Thymus (tissue), 11 donors: ENCODE measurements at regions not wholly inside any gene's neighbourhood (a gene's known extent, or its start where the extent isn't known, plus 50 kb on each side); places are given as distances from the start of the nearest gene placed in this dataset.
A peak's percentile ranks its signal among the peaks of the same experiment; 100 is the strongest.

Source experiments
- DNase-seq, 9 donors: peaks; one replicate each; pipeline ENCODE4 v3.0.0-alpha.2; 2013; ENCODE audit warnings: low spot score in 9 of 9, low read depth in 6 of 9, missing footprints in 1 of 9
- H3K27ac ChIP-seq, 2 donors: one replicate each; pipeline ENCODE4 v1.5.1; 2013; ENCODE audit warnings: control low read depth in 1 of 2, low read depth in 1 of 2, low read length in 1 of 2, mild to moderate bottlenecking in 1 of 2, moderate library complexity in 1 of 2
- H3K27me3 ChIP-seq, 2 donors: one replicate each; pipeline ENCODE4 v1.5.1; 2013; ENCODE audit warnings: low read length in 1 of 2; ENCODE audit not compliant: control insufficient read depth in 2 of 2, insufficient read depth in 1 of 2
- H3K36me3 ChIP-seq, 2 donors: one replicate each; pipeline ENCODE4 v1.5.1; 2013; ENCODE audit warnings: low read length in 1 of 2, mild to moderate bottlenecking in 1 of 2, moderate library complexity in 1 of 2; ENCODE audit not compliant: control insufficient read depth in 2 of 2, insufficient read depth in 2 of 2
- H3K4me1 ChIP-seq, 2 donors: one replicate each; pipeline ENCODE4 v1.5.1; 2013; ENCODE audit warnings: low read length in 2 of 2; ENCODE audit not compliant: control insufficient read depth in 2 of 2, insufficient read depth in 2 of 2
- H3K4me3 ChIP-seq, 2 donors: one replicate each; pipeline ENCODE4 v1.5.1; 2013; ENCODE audit warnings: low read length in 2 of 2, control low read depth in 1 of 2, mild to moderate bottlenecking in 1 of 2
- H3K9me3 ChIP-seq, 2 donors: one replicate each; pipeline ENCODE4 v1.5.1; 2013; ENCODE audit warnings: low read length in 1 of 2, mild to moderate bottlenecking in 1 of 2; ENCODE audit not compliant: control insufficient read depth in 2 of 2, insufficient read depth in 1 of 2
- WGBS: extraction: QIAGEN DNeasy Blood & Tissue Kit; methylation state at CpG from one replicate; pipeline ENCODE4 v1.1.7; 2013; 5-methylcytosine and 5-hydroxymethylcytosine counted together
- donor health status: healthy.

- Histone ChIP-seq H3K4me1 (peaks cover 2 to 3% of the 10 kb centered on the region in 2 donors), H3K9me3 (no peaks in the 10 kb centered on the region), H3K36me3 (peaks cover 0 to 3% of the 10 kb centered on the region in 2 donors), H3K4me3 (no peak overlapping the region), H3K27ac (no peak overlapping the region), H3K27me3 (no peaks in the 10 kb centered on the region)
- DNase-seq: no peak
Observed at GRCh38 chr12:92089559-92089958, 56.1 kb downstream of the BTG1 start.

DNA sequence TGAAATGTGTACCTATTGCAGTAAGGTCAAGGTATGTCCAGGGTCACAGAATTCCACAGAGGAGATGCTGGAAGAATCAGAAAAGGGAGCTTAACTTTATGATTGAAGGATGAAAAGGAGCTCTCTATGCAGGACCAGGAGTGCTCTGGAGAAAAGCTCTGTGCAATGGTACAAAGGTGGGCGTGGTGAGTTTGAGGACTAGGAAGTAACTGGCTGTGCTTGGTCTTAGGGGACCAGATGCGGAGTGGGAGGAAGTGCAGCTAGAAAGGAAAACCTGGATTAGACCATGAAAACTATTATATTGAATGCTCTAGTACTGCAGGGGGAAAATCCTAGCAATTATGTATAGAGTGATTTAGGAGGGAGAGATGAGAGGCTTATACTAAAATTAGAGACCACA lies 56.8 kb downstream of the BTG1 start:
- H3K4me1 ChIP-seq: peaks cover 2 to 3% of the 10 kb centered on the region in 2 donors
- 98% methylated on average over 2 of the region's 2 CpGs for WGBS

DNA sequence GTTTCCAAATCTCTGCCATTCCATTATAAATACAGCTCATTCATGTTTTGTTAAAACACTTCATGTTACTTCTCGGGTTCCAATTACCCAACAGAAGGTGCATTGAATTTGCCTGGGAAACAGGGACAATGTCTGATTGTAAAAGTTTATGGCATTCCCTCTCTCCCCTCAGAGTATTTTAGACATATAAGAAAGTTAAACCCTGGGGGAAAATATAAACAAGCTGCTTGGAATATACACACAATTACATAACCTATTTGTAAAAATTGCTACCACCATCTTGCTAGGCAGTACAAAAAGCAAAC lies 60.0 kb downstream of the BTG1 start:
- 99% methylated on average over 1 of the region's 1 CpG for WGBS

More for the DNA sequence above, 56.8 kb downstream of the BTG1 start:
- no peak overlapping the region for H3K27ac ChIP-seq
- H3K9me3 ChIP-seq: no peaks in the 10 kb centered on the region
- no peak overlapping the region for H3K4me3 ChIP-seq
- no peaks in the 10 kb centered on the region for H3K27me3 ChIP-seq
- no peak for DNase-seq
- peaks cover 0 to 3% of the 10 kb centered on the region in 2 donors for H3K36me3 ChIP-seq

DNA sequence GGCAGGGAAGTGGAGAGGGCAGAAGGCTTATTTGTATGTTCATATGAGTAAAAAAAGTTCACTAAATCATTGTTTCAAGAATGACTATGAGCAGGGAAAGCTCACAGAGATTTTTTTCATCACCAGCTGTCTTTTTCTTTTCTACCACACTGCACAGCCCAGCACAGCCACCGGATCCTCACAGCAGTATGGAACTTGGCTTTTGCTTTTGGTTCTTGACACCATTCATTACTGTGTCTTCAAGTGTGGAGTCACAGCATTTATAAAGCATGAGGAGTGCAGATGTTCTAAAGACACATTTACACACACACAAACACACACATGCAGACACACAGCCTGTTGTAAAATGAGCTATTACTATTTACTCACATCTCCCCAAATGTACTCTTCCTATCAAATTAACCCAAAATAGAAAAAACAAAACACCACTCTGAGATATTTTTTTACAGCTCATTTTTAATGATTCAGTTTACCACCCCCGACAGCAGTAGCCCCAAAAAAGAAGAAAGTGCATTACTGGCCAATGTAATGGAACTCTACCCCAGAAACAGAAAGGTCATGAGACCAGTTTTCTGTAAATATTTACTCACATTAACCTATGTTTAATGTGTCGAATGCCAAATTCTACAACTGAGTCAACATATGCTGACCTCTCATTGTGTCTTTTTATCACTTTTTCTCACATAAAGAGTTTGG lies 60.5 kb downstream of the BTG1 start:
- Histone ChIP-seq H3K4me1 (peaks cover 9 to 13% of the 10 kb centered on the region in 2 donors), H3K27ac (no peak overlapping the region), H3K36me3 (no peaks in the 10 kb centered on the region), H3K4me3 (no peak overlapping the region), H3K27me3 (no peaks in the 10 kb centered on the region), H3K9me3 (no peaks in the 10 kb centered on the region)
- 95% methylated on average over 3 of the region's 3 CpGs for WGBS
- peak in 1 of 9 donors; percentile 38 for DNase-seq

More for the DNA sequence above, 60.0 kb downstream of the BTG1 start:
- no peak overlapping the region for H3K4me3 ChIP-seq
- H3K36me3 ChIP-seq: no peaks in the 10 kb centered on the region
- no peak for DNase-seq
- H3K4me1 ChIP-seq: peaks cover 5 to 9% of the 10 kb centered on the region in 2 donors
- H3K9me3 ChIP-seq: no peaks in the 10 kb centered on the region
- no peak overlapping the region for H3K27ac ChIP-seq
- H3K27me3 ChIP-seq: no peaks in the 10 kb centered on the region

- peak overlapping the region in 1 of 2 donors; percentile 92 for H3K27ac ChIP-seq
- no peaks in the 10 kb centered on the region for H3K27me3 ChIP-seq
- no peak overlapping the region for H3K4me3 ChIP-seq
- no peak for DNase-seq
- 95% methylated on average over 3 of the region's 3 CpGs for WGBS
- peaks cover 9 to 26% of the 10 kb centered on the region in 2 donors for H3K4me1 ChIP-seq
- H3K9me3 ChIP-seq: no peaks in the 10 kb centered on the region
- H3K36me3 ChIP-seq: no peaks in the 10 kb centered on the region
Observed at GRCh38 chr12:92080911-92081285, 64.7 kb downstream of the BTG1 start.

- H3K4me1 ChIP-seq: peaks cover 9 to 26% of the 10 kb centered on the region in 2 donors
- no peaks in the 10 kb centered on the region for H3K36me3 ChIP-seq
- H3K27ac ChIP-seq: no peak overlapping the region
- no peaks in the 10 kb centered on the region for H3K27me3 ChIP-seq
- no peak for DNase-seq
- H3K4me3 ChIP-seq: no peak overlapping the region
- no peaks in the 10 kb centered on the region for H3K9me3 ChIP-seq
Observed at GRCh38 chr12:92079054-92079385, 66.6 kb downstream of the BTG1 start.

DNA sequence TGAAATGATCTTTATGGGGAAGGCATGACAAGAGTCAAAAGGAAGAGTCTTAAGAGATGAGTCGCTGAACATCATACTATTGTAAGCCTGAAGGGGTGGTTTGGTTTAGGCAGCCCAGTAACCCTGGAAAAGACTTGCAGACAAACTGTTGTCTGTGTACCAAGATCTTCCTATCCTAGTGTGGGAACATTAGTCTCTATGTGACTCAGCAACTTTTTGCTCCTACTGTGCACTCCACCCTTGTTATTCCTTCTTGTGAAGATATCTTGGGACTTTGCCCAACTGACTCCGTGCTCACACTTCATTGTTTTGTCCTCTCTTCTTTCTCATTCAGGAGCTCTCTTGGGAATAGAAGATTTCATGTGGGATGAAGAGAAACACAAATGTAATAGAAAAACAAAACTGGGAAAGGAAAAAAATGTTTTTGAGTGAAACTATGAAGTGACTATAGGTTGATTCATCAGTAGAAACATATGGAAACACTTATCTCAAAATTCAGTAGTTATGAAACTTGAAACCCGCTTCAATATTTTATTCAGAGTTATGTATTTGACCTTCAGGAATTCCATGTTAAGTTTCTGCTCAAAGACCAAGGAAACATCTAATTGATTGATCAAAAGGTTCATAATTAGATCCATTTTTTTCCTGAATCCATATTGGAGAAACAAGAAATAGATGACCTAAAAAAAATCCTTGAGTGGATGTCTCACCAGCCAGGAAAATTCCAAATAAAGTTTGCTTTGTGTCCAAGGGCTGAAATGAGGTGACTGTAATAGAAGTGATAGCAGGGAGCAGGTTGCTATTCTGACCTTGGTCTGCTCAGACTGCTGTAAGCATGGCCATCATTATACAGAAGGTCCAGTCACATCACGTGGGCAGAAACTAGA lies 67.2 kb downstream of the BTG1 start:
- H3K4me1 ChIP-seq: peaks cover 9 to 26% of the 10 kb centered on the region in 2 donors
- H3K27me3 ChIP-seq: no peaks in the 10 kb centered on the region
- no peak for DNase-seq
- no peaks in the 10 kb centered on the region for H3K9me3 ChIP-seq
- no peak overlapping the region for H3K4me3 ChIP-seq
- no peaks in the 10 kb centered on the region for H3K36me3 ChIP-seq
- no peak overlapping the region for H3K27ac ChIP-seq
- 94% methylated on average over 4 of the region's 4 CpGs for WGBS

DNA sequence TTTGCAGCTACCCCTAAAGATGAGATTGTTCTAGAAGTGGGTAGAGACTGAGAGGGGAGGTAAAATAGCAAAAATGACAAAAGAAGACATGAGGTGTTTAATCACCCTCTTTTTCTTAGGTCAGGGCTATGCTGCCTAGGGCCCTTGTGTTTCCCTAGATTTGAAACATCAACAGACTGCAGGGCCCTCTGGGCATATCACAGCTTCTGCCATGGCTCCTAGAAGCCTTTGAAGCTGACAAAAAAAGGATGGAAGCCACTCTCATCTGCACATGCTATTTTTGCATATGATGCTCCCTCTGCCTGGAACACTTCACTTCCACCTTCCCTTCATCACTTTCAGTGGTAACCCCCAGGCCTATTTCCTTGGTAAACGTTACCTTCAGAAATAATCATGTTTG lies 68.1 kb downstream of the BTG1 start:
- Histone ChIP-seq H3K27me3 (no peaks in the 10 kb centered on the region), H3K4me1 (peaks cover 9 to 26% of the 10 kb centered on the region in 2 donors), H3K27ac (no peak overlapping the region), H3K4me3 (no peak overlapping the region), H3K36me3 (no peaks in the 10 kb centered on the region), H3K9me3 (no peaks in the 10 kb centered on the region)
- WGBS: 88% methylated on average over 1 of the region's 1 CpG
- DNase-seq: no peak

DNA sequence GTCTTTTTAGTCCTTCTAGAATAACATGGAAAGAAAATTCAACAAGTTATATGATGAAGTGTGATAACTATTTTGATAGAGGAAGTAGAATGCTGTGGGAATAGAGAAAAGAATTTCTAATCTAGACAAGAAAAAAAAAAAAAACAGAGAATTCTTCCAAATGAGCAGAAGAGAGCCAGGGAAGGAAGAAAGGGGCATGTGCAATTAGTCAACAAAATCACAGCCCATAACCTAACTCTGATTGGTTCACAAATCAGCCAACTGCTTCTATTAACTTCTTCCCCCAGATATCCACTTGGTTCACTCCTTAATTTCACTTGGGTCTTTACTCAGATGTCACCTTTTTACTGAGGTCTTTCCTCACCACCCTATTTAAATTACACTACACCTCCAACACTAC lies 69.5 kb downstream of the BTG1 start:
- H3K27ac ChIP-seq: no peak overlapping the region
- H3K27me3 ChIP-seq: no peaks in the 10 kb centered on the region
- no peak overlapping the region for H3K4me3 ChIP-seq
- no peaks in the 10 kb centered on the region for H3K9me3 ChIP-seq
- H3K36me3 ChIP-seq: no peaks in the 10 kb centered on the region
- DNase-seq: no peak
- H3K4me1 ChIP-seq: peaks cover 9 to 24% of the 10 kb centered on the region in 2 donors
